ENCODE measurements at regions not wholly inside any gene's neighbourhood (a gene's known extent, or its start where the extent isn't known, plus 50 kb on each side); places are given as distances from the start of the nearest gene placed in this dataset.

DNA sequence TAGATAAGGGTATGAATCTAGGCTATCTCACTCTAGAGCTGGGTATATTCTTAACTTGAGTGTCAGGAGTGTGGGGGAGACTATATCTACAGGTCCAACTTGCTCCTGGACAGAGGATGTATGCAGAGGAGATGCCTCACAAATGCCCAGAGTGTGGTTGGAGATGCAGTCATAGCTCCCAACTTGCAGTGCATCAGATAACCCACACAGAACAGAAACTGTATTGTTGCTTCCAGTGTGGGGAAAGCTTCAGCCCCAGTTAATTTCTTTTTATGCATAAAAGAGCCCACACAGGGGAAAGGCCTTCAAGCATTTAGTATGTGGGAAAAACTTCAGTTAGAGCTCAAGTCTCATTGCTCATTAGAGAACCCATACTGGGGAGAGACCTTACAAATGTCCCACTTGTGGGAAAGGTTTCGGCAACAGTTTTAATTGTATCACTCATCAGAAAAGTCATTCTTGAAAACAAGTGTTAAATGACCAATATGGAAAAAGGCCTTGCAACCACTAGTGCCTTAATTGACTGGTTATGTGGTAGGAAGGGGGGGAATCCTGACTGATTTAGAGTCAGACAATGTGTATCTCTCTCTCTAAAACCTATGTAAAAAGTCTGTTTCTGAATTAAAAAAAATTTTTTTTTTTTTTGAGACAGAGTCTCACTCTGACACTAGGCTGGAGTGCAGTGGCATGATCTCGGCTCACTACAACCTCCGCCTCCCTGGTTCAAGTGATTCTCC lies 67.9 kb downstream of the EBNA1BP2 start:
- no peak overlapping the region for H3K4me3 ChIP-seq (ENCODE audit: insufficient read depth, low read depth, low read length)
- no peak overlapping the region for H3K18ac ChIP-seq (ENCODE audit: low read depth, low read length)
- H3K9me3 ChIP-seq (ENCODE audit: control insufficient read depth, insufficient read depth, low read length): no peaks in the 10 kb centered on the region
- no TSS peak for BruUV-seq (replicated peaks)
- H2BK20ac ChIP-seq (ENCODE audit: low read depth, low read length): no peak overlapping the region
- no peak overlapping the region for H2BK5ac ChIP-seq (ENCODE audit: low read depth, low read length, poor library complexity, severe bottlenecking)
- H2AK9ac ChIP-seq (replicated peaks; ENCODE audit: low read depth, low read length, poor library complexity): no peak overlapping the region
- H3K27me3 ChIP-seq (ENCODE audit: control insufficient read depth, insufficient read depth, low read length): peaks cover 4% of the 10 kb centered on the region; the same call in 1 of the 2 replicates
- intact Hi-C loops (cut with micrococcal nuclease): no loop called here
- no peak overlapping the region for H2BK120ac ChIP-seq (ENCODE audit: low read depth, low read length)
- H3K9ac ChIP-seq (ENCODE audit: low read depth, low read length): no peak overlapping the region
- H4K20me1 ChIP-seq (ENCODE audit: insufficient read depth, low read length): no peaks in the 10 kb centered on the region
- H2AFZ ChIP-seq (replicated peaks; ENCODE audit: low read length, poor library complexity): no peak overlapping the region
- H2BK15ac ChIP-seq (ENCODE audit: low read depth, low read length): no peak overlapping the region
- no peak overlapping the region for H3K23ac ChIP-seq (ENCODE audit: low read depth, low read length)
- POLR2A ChIA-PET (ENCODE audit: unreplicated experiment): no interaction called here
- no peak overlapping the region for H3K4ac ChIP-seq (ENCODE audit: low read depth, low read length)
- no peak for ATAC-seq (ENCODE audit: low read depth)
- H3K4me1 ChIP-seq (ENCODE audit: control insufficient read depth, insufficient read depth, low read length): no peaks in the 10 kb centered on the region
- H3K56ac ChIP-seq (ENCODE audit: extremely low read depth, insufficient read depth, low read length): no peak overlapping the region
- CTCF ChIA-PET: interaction anchor here (1.1 kb wide), 1 partner anchor 21 kb away, joined by 3 read pairs; no protein-coding TSS in a partner anchor
- no peaks in the 10 kb centered on the region for H3K36me3 ChIP-seq (ENCODE audit: control insufficient read depth, insufficient read depth, low read length)
- no peak overlapping the region for H3K27ac ChIP-seq (ENCODE audit: insufficient read depth, low read length)
- no peaks in the 10 kb centered on the region for H3K9me1 ChIP-seq (ENCODE audit: insufficient read depth, low read length)
- in situ Hi-C loops (cut with MboI; ENCODE audit: low sequenced_read_pairs): no loop called here
- TF ChIP-seq BHLHE40 (IDR thresholded peaks at IDR 0.05; ENCODE audit: low read depth, low read length): no peak
- no peak for TF ChIP-seq RCOR1 (IDR thresholded peaks at IDR 0.05; ENCODE audit: insufficient replicate concordance, low read length)
- no peak for TF ChIP-seq MXI1 (IDR thresholded peaks at IDR 0.05; ENCODE audit: borderline replicate concordance, low read depth, low read length)
- TF ChIP-seq CHD1 (IDR thresholded peaks at IDR 0.05; ENCODE audit: low read depth, low read length): no peak
- no peak for TF ChIP-seq SMC3 (IDR thresholded peaks at IDR 0.05; ENCODE audit: low read depth, low read length)
- no peak for TF ChIP-seq CEBPB (IDR thresholded peaks at IDR 0.05; ENCODE audit: low read depth, low read length)
- no peak for TF ChIP-seq NFE2L2 (IDR thresholded peaks at IDR 0.05; ENCODE audit: low read depth, low read length)
- no peak for TF ChIP-seq RAD21 (IDR thresholded peaks at IDR 0.05; ENCODE audit: low read length)
- TF ChIP-seq POLR2A (IDR thresholded peaks at IDR 0.05; ENCODE audit: low read depth, low read length): no peak
- no peak for TF ChIP-seq RFX5 (IDR thresholded peaks at IDR 0.05; ENCODE audit: low read depth, low read length)
- TF ChIP-seq, protein P1, sequence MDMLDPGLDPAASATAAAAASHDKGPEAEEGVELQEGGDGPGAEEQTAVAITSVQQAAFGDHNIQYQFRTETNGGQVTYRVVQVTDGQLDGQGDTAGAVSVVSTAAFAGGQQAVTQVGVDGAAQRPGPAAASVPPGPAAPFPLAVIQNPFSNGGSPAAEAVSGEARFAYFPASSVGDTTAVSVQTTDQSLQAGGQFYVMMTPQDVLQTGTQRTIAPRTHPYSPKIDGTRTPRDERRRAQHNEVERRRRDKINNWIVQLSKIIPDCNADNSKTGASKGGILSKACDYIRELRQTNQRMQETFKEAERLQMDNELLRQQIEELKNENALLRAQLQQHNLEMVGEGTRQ (IDR thresholded peaks at IDR 0.05; ENCODE audit: low read depth, low read length): no peak
- TF ChIP-seq, protein P2, sequence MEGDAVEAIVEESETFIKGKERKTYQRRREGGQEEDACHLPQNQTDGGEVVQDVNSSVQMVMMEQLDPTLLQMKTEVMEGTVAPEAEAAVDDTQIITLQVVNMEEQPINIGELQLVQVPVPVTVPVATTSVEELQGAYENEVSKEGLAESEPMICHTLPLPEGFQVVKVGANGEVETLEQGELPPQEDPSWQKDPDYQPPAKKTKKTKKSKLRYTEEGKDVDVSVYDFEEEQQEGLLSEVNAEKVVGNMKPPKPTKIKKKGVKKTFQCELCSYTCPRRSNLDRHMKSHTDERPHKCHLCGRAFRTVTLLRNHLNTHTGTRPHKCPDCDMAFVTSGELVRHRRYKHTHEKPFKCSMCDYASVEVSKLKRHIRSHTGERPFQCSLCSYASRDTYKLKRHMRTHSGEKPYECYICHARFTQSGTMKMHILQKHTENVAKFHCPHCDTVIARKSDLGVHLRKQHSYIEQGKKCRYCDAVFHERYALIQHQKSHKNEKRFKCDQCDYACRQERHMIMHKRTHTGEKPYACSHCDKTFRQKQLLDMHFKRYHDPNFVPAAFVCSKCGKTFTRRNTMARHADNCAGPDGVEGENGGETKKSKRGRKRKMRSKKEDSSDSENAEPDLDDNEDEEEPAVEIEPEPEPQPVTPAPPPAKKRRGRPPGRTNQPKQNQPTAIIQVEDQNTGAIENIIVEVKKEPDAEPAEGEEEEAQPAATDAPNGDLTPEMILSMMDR (conservative IDR thresholded peaks at IDR 0.05; ENCODE audit: low read depth, low read length): no peak
- TF ChIP-seq FOS (IDR thresholded peaks at IDR 0.05; ENCODE audit: low read depth, low read length): no peak
- TF ChIP-seq MAFK (IDR thresholded peaks at IDR 0.05; ENCODE audit: low read depth, low read length): no peak
- TF ChIP-seq ELK1 (IDR thresholded peaks at IDR 0.05; ENCODE audit: borderline replicate concordance, low read depth, low read length): no peak
- H4K8ac ChIP-seq (ENCODE audit: low read depth in 2 of 2, low read length in 2 of 2): no peak overlapping the region
- dilution Hi-C loops (cut with HindIII; ENCODE audit: low sequenced_read_pairs, unreplicated experiment): no loop called here
- H3K14ac ChIP-seq (replicated peaks; ENCODE audit: low read depth, low read length): no peak overlapping the region
- no peak overlapping the region for H4K5ac ChIP-seq (ENCODE audit: low read depth, low read length)
- no peak overlapping the region for H2AK5ac ChIP-seq (ENCODE audit: low read depth, low read length)
- H3K4me2 ChIP-seq (ENCODE audit: low read depth, low read length): no peak overlapping the region
- WGBS, 2 experiments (ENCODE audit: extremely low coverage in 2 of 2, insufficient read length in 1 of 2): 80% methylated on average over 1 of the region's 3 CpGs; no CpG with 5 or more reads in 1 of the 2 experiments
- no peak overlapping the region for H4K91ac ChIP-seq (ENCODE audit: insufficient read depth, low read depth, low read length)
- no peaks in the 10 kb centered on the region for H3K79me1 ChIP-seq (ENCODE audit: low read depth in 1 of 2, low read length in 2 of 2)
- no peak for DNase-seq
